ENCODE measurements at regions not wholly inside any gene's neighbourhood (a gene's known extent, or its start where the extent isn't known, plus 50 kb on each side); places are given as distances from the start of the nearest gene placed in this dataset.

DNA sequence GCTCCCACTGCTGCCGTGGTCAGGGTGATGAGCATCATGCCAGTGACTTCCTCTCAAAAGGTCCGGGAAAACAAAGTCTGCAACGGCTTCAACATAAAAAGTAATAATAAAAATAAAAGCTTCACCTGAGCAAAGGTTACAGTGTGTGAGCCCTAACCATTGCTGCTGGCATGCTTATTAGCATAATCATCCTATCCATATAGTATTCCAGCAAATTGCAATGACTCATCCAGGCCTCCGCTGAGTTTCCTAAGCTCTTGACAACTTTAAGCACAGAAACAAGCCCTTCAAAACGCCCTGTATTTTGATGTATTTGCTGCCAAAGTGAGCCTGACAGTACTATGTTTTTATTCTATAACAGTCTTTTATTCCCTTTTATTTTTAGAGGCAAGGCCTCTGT is 100.5 kb downstream of the AASDH start:
- Histone ChIP-seq H3K27me3 (ENCODE audit: low read depth, low read length) (no peaks in the 10 kb centered on the region), H3K27ac (ENCODE audit: low read length) (no peak overlapping the region), H3K9me3 (ENCODE audit: control insufficient read depth in 1 of 2, low read length in 2 of 2) (no peaks in the 10 kb centered on the region), H3K36me3 (ENCODE audit: control insufficient read depth in 1 of 2, insufficient read depth in 2 of 2, low read length in 2 of 2) (no peaks in the 10 kb centered on the region), H3K4me1 (ENCODE audit: control insufficient read depth in 1 of 2, insufficient read depth in 2 of 2, low read length in 2 of 2) (peaks cover 0 to 3% of the 10 kb centered on the region in 2 donors), H3K4me3 (ENCODE audit: low read depth in 1 of 2, low read length in 2 of 2) (no peak overlapping the region)

DNA sequence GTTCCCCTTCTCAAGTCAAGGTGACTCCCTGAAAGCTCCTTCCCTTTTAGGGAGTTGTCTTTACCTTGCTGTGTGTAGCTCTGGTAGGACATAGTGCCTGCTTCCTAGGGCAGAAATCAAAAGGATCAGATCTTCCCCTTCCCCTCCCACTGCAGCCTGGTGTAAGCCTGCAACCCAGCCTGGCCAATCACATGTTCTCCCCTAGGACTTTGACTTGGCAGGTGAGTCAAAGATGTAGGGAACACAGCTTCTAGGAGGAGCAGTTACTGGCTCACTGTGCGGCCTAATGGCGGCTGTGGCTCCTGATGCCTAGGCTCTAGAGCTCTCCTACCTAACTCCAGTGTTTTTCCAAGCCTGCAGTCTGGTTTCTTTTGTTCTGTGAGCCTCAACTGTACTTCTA is 103.9 kb downstream of the AASDH start:
- Histone ChIP-seq H3K4me1 (ENCODE audit: control insufficient read depth in 1 of 2, insufficient read depth in 2 of 2, low read length in 2 of 2) (no peaks in the 10 kb centered on the region), H3K27ac (ENCODE audit: low read length) (no peak overlapping the region), H3K36me3 (ENCODE audit: control insufficient read depth in 1 of 2, insufficient read depth in 2 of 2, low read length in 2 of 2) (no peaks in the 10 kb centered on the region), H3K9me3 (ENCODE audit: control insufficient read depth in 1 of 2, low read length in 2 of 2) (no peaks in the 10 kb centered on the region), H3K4me3 (ENCODE audit: low read depth in 1 of 2, low read length in 2 of 2) (no peak overlapping the region), H3K27me3 (ENCODE audit: low read depth, low read length) (no peaks in the 10 kb centered on the region)

DNA sequence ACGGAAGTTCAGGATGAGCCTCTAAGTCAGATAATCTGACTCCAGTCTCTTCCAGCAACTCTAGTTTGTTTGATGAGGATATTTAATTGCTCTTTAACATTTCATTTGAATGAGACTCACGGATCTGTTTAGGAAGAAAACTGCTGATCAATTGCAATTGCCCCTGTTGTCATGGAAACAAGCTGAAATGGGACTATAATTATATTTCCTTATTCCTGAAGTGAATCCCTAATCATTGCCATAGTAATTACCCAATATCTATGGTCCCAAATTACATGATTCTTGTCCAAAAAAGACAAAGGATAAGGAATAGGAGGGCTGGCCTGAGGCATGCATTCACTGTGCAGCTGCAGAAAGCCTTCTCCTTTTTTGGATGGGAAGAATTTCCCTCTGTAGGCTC is 105.3 kb downstream of the AASDH start:
- H3K4me1 ChIP-seq (ENCODE audit: control insufficient read depth in 1 of 2, insufficient read depth in 2 of 2, low read length in 2 of 2), result no peaks in the 10 kb centered on the region
- H3K36me3 ChIP-seq (ENCODE audit: control insufficient read depth in 1 of 2, insufficient read depth in 2 of 2, low read length in 2 of 2), result no peaks in the 10 kb centered on the region

DNA sequence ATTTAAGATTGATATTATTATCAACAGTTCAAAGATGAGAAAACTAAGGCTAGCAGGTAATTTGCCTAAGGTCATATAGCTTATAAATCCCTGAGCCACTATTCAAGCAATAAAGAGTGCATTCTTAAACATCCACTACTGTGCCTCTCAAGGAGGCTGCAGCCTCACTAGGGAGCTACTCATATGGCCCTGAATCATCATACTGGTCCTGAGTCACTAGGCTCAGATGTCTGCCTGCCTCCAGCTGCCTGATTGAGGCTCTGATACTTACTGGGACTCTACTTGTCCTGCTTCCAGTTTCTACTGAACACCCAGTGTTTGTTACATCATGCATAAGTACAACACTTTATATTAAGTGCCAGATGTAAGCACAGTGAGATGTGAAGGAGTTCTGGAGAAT is 110.7 kb downstream of the AASDH start:
- H3K9me3 ChIP-seq (ENCODE audit: control insufficient read depth in 1 of 2, low read length in 2 of 2), result no peaks in the 10 kb centered on the region
- no peaks in the 10 kb centered on the region for H3K4me1 ChIP-seq (ENCODE audit: control insufficient read depth in 1 of 2, insufficient read depth in 2 of 2, low read length in 2 of 2)
- H3K27ac ChIP-seq (ENCODE audit: low read length), result no peak overlapping the region
- H3K36me3 ChIP-seq (ENCODE audit: control insufficient read depth in 1 of 2, insufficient read depth in 2 of 2, low read length in 2 of 2), result no peaks in the 10 kb centered on the region
- no peak overlapping the region for H3K4me3 ChIP-seq (ENCODE audit: low read depth in 1 of 2, low read length in 2 of 2)
- H3K27me3 ChIP-seq (ENCODE audit: low read depth, low read length), result no peaks in the 10 kb centered on the region

More for the DNA sequence above, 105.3 kb downstream of the AASDH start:
- Histone ChIP-seq H3K9me3 (ENCODE audit: control insufficient read depth in 1 of 2, low read length in 2 of 2) (no peaks in the 10 kb centered on the region), H3K4me3 (ENCODE audit: low read depth in 1 of 2, low read length in 2 of 2) (no peak overlapping the region), H3K27ac (ENCODE audit: low read length) (no peak overlapping the region), H3K27me3 (ENCODE audit: low read depth, low read length) (no peaks in the 10 kb centered on the region)

DNA sequence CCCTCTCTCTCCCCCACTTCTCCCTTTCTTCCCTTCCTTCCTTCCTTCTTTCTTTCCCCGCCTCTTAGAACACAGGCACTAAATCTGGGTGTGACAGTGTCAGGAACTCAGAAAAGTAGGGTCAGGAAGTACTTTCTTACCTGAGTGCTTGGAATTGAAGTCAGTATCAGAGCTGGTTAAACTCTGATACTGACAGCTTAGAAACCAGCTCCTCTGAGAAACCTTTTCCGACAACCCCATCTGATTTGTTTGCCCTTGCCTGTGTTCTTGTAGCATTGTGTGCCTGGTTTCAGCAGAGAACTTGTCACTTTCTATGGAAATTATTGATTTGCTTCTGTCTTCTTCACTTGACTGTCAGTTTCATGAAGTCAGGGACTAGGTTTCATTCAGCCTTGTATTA is 113.9 kb downstream of the AASDH start:
- Histone ChIP-seq H3K36me3 (ENCODE audit: control insufficient read depth in 1 of 2, insufficient read depth in 2 of 2, low read length in 2 of 2) (no peaks in the 10 kb centered on the region), H3K27ac (ENCODE audit: low read length) (no peak overlapping the region), H3K27me3 (ENCODE audit: low read depth, low read length) (no peaks in the 10 kb centered on the region), H3K4me1 (ENCODE audit: control insufficient read depth in 1 of 2, insufficient read depth in 2 of 2, low read length in 2 of 2) (no peaks in the 10 kb centered on the region), H3K9me3 (ENCODE audit: control insufficient read depth in 1 of 2, low read length in 2 of 2) (no peaks in the 10 kb centered on the region), H3K4me3 (ENCODE audit: low read depth in 1 of 2, low read length in 2 of 2) (no peak overlapping the region)

DNA sequence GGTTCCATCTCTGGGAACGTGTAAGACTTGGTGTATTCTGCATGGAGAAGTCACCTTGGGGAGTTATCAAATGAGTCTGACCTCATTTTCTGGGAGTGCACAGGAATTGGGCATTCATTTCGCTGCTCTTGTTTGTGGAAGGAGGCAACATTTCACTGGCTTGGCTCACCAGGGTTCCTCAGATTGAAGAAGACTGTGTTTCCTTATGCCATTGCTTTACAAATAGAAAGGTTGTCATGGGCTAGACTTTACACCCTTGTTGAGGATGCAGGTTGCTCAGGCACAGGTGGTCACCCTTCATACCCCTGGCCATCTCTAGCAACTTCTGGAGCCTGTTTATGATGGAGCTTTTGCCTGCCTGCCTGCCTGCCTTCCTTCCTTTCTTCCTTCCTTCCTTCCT is 114.4 kb downstream of the AASDH start:
- no peak overlapping the region for H3K27ac ChIP-seq (ENCODE audit: low read length)

DNA sequence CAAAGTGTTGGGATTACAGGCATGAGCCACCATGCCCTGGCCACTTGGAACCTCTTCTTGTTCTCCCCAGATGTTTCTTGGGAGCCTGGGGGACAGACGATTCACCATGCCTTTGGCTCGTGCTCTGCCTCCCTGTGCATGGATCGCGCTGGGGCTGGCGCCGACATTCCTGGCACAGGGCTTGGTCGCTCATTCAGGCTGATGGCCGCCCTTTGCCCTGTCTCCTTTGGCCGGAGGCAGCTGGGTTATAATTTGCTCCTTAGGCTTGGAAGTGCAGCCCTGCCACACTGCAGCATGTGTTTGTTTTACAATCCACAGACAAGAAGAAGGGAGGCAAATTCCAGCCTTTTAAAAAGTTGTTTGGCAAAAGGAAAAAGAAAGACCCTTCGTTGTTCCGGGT is 115.3 kb downstream of the AASDH start:
- no peaks in the 10 kb centered on the region for H3K27me3 ChIP-seq (ENCODE audit: low read depth, low read length)
- no peaks in the 10 kb centered on the region for H3K4me1 ChIP-seq (ENCODE audit: control insufficient read depth in 1 of 2, insufficient read depth in 2 of 2, low read length in 2 of 2)
- H3K36me3 ChIP-seq (ENCODE audit: control insufficient read depth in 1 of 2, insufficient read depth in 2 of 2, low read length in 2 of 2), result no peaks in the 10 kb centered on the region
- H3K27ac ChIP-seq (ENCODE audit: low read length), result peak overlapping the region; percentile 51
- H3K4me3 ChIP-seq (ENCODE audit: low read depth in 1 of 2, low read length in 2 of 2), result no peak overlapping the region
- no peaks in the 10 kb centered on the region for H3K9me3 ChIP-seq (ENCODE audit: control insufficient read depth in 1 of 2, low read length in 2 of 2)

More for the DNA sequence above, 114.4 kb downstream of the AASDH start:
- Histone ChIP-seq H3K4me3 (ENCODE audit: low read depth in 1 of 2, low read length in 2 of 2) (no peak overlapping the region), H3K4me1 (ENCODE audit: control insufficient read depth in 1 of 2, insufficient read depth in 2 of 2, low read length in 2 of 2) (no peaks in the 10 kb centered on the region), H3K9me3 (ENCODE audit: control insufficient read depth in 1 of 2, low read length in 2 of 2) (no peaks in the 10 kb centered on the region), H3K36me3 (ENCODE audit: control insufficient read depth in 1 of 2, insufficient read depth in 2 of 2, low read length in 2 of 2) (no peaks in the 10 kb centered on the region), H3K27me3 (ENCODE audit: low read depth, low read length) (no peaks in the 10 kb centered on the region)

DNA sequence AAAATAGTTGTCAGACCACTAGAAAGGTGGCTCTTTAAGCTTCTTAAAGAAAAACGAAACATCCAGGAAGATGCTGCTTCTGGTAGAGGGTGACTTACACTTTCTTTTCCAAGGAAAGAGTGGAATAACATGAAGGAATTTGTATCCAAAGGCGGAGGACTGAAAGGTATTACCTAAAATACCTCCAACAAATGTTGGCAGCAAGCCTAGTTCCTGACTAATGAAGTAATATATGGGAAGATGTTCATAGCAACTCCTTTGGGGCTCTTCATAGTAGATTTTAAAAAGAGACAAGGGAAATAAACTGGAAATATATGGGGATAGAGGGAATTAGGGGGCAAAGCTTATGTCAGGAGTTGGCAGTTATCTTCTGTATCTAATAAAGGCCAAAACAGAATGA is 116.2 kb downstream of the AASDH start:
- Histone ChIP-seq H3K4me3 (ENCODE audit: low read depth in 1 of 2, low read length in 2 of 2) (no peak overlapping the region), H3K27ac (ENCODE audit: low read length) (no peak overlapping the region), H3K36me3 (ENCODE audit: control insufficient read depth in 1 of 2, insufficient read depth in 2 of 2, low read length in 2 of 2) (no peaks in the 10 kb centered on the region), H3K4me1 (ENCODE audit: control insufficient read depth in 1 of 2, insufficient read depth in 2 of 2, low read length in 2 of 2) (no peaks in the 10 kb centered on the region), H3K27me3 (ENCODE audit: low read depth, low read length) (no peaks in the 10 kb centered on the region), H3K9me3 (ENCODE audit: control insufficient read depth in 1 of 2, low read length in 2 of 2) (no peaks in the 10 kb centered on the region)

DNA sequence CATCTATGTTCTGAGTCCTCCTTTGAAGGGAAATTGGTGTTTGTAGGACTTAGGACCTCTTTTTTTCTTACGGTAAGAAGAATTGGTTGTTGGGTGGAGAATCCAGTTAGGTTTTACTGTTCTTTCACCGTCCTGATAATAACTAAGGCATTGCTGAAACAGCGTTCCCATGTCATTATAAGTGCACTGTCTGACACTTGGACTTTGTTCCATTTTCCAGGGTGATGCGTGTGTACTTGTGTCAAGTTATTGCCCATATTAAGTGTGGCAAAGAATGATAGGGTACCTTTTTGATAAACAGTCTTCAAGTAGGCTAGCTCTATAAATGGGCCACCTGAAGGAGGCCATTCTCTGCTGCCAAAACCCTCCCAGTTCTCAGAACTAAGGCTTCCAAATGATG is 119.7 kb downstream of the AASDH start:
- no peaks in the 10 kb centered on the region for H3K9me3 ChIP-seq (ENCODE audit: control insufficient read depth in 1 of 2, low read length in 2 of 2)
- H3K27ac ChIP-seq (ENCODE audit: low read length), result no peak overlapping the region

DNA sequence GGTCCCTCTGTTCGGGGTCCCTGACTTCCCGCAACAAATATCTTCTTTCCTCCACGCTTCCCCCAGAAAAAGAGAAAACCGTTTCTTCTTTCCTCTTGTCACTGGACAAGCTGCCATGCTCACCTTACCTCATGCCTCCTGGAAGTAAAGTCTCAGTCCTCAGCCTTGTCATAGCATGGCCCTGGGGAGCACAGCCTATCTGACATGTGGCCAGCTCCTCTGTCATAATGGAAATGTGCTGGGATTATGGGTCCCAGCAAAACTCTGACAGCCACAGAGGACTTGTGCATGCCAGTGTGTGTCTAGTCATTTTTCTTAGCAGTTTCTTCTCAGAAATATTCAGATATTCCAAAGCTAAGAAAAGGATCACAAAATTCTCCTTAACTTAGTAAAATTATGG is 122.4 kb downstream of the AASDH start:
- no peak overlapping the region for H3K4me3 ChIP-seq (ENCODE audit: low read depth in 1 of 2, low read length in 2 of 2)
- no peaks in the 10 kb centered on the region for H3K9me3 ChIP-seq (ENCODE audit: control insufficient read depth in 1 of 2, low read length in 2 of 2)
- no peaks in the 10 kb centered on the region for H3K36me3 ChIP-seq (ENCODE audit: control insufficient read depth in 1 of 2, insufficient read depth in 2 of 2, low read length in 2 of 2)
- H3K27me3 ChIP-seq (ENCODE audit: low read depth, low read length), result no peaks in the 10 kb centered on the region
- no peak overlapping the region for H3K27ac ChIP-seq (ENCODE audit: low read length)
- no peaks in the 10 kb centered on the region for H3K4me1 ChIP-seq (ENCODE audit: control insufficient read depth in 1 of 2, insufficient read depth in 2 of 2, low read length in 2 of 2)

More for the DNA sequence above, 119.7 kb downstream of the AASDH start:
- no peaks in the 10 kb centered on the region for H3K36me3 ChIP-seq (ENCODE audit: control insufficient read depth in 1 of 2, insufficient read depth in 2 of 2, low read length in 2 of 2)
- H3K4me1 ChIP-seq (ENCODE audit: control insufficient read depth in 1 of 2, insufficient read depth in 2 of 2, low read length in 2 of 2), result no peaks in the 10 kb centered on the region
- no peak overlapping the region for H3K4me3 ChIP-seq (ENCODE audit: low read depth in 1 of 2, low read length in 2 of 2)
- no peaks in the 10 kb centered on the region for H3K27me3 ChIP-seq (ENCODE audit: low read depth, low read length)

DNA sequence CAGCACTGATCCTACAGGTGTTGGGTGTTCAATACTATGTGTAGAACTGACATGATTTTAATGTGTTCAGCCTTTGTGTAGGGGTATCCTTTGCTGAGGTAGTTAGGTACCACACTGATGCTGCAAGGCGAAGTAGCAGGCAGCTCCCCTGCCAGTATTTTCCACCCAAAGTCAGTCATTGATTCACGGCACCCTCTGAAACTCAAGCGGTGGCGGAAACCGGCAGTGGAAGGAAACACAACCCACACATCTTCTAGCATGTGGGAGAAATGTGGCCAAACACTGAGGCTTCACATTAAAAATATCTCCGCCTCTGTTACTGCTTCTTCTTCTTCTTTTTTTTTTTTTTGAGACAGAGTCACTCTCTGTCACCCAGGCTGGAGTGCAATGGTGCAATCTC is 126.3 kb downstream of the AASDH start:
- no peaks in the 10 kb centered on the region for H3K27me3 ChIP-seq (ENCODE audit: low read depth, low read length)

DNA sequence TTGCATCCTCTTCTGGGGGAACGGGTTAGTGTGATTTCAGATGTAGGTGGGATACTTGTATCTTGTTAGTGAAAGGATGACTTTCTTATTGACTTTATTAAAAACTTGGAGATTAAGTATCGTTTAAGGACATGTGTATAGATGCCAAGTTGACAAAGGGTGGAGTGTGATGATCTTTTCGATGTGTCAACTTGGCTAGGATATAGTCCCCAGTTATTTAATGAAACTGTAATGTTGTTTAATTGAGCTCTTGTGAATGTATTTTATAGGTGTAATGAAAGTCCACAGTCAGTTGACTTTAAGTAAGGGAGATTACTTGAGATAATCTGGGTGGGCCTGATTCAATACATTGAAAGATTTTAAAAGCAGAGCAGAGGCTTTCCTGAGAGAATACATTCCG is 127.0 kb downstream of the AASDH start:
- Histone ChIP-seq H3K4me3 (ENCODE audit: low read depth in 1 of 2, low read length in 2 of 2) (no peak overlapping the region), H3K4me1 (ENCODE audit: control insufficient read depth in 1 of 2, insufficient read depth in 2 of 2, low read length in 2 of 2) (no peaks in the 10 kb centered on the region), H3K27ac (ENCODE audit: low read length) (no peak overlapping the region), H3K9me3 (ENCODE audit: control insufficient read depth in 1 of 2, low read length in 2 of 2) (no peaks in the 10 kb centered on the region), H3K36me3 (ENCODE audit: control insufficient read depth in 1 of 2, insufficient read depth in 2 of 2, low read length in 2 of 2) (no peaks in the 10 kb centered on the region), H3K27me3 (ENCODE audit: low read depth, low read length) (no peaks in the 10 kb centered on the region)

More for the DNA sequence above, 126.3 kb downstream of the AASDH start:
- no peak overlapping the region for H3K27ac ChIP-seq (ENCODE audit: low read length)
- H3K4me3 ChIP-seq (ENCODE audit: low read depth in 1 of 2, low read length in 2 of 2), result no peak overlapping the region
- H3K36me3 ChIP-seq (ENCODE audit: control insufficient read depth in 1 of 2, insufficient read depth in 2 of 2, low read length in 2 of 2), result no peaks in the 10 kb centered on the region
- H3K9me3 ChIP-seq (ENCODE audit: control insufficient read depth in 1 of 2, low read length in 2 of 2), result no peaks in the 10 kb centered on the region
- no peaks in the 10 kb centered on the region for H3K4me1 ChIP-seq (ENCODE audit: control insufficient read depth in 1 of 2, insufficient read depth in 2 of 2, low read length in 2 of 2)

Data from muscle layer of duodenum (tissue), 2 donors.